H9 (cell line): ENCODE measurements at regions not wholly inside any gene's neighbourhood (a gene's known extent, or its start where the extent isn't known, plus 50 kb on each side); places are given as distances from the start of the nearest gene placed in this dataset.

Experiments used
- DNase-seq: peaks from one replicate; pipeline ENCODE4 v3.0.0-alpha.2; 2017
- H2AFZ ChIP-seq: one replicate; pipeline ENCODE4 v1.6.1; 2013; ENCODE audit warnings: mild to moderate bottlenecking, low read length, control low read depth, moderate library complexity
- H2AK5ac ChIP-seq: 2 replicates; pipeline ENCODE4 v1.6.1; 2013; ENCODE audit warnings: low read length, control low read depth, mixed read lengths; ENCODE audit not compliant: insufficient read length
- H2BK120ac ChIP-seq: one replicate; pipeline ENCODE4 v1.6.1; 2013; ENCODE audit warnings: low read depth, mild to moderate bottlenecking, low read length, control low read depth, inconsistent platforms; ENCODE audit not compliant: poor library complexity, severe bottlenecking
- H2BK12ac ChIP-seq: 2 replicates; pipeline ENCODE4 v1.6.1; 2013; ENCODE audit warnings: low read length, control low read depth, mixed read lengths, low read depth; ENCODE audit not compliant: insufficient read length
- H2BK15ac ChIP-seq: 2 replicates; pipeline ENCODE4 v1.6.1; 2013; ENCODE audit warnings: low read depth, low read length, control low read depth
- H2BK20ac ChIP-seq: one replicate; pipeline ENCODE4 v1.6.1; 2013; ENCODE audit warnings: low read depth, mild to moderate bottlenecking, low read length, control low read depth, inconsistent platforms; ENCODE audit not compliant: poor library complexity, severe bottlenecking
- H2BK5ac ChIP-seq: 2 replicates; pipeline ENCODE4 v1.6.1; 2013; ENCODE audit warnings: low read length, control low read depth, mixed read lengths; ENCODE audit not compliant: insufficient read length
- H3K14ac ChIP-seq: 2 replicates; pipeline ENCODE4 v1.6.1; 2013; ENCODE audit warnings: low read length, control low read depth; ENCODE audit not compliant: insufficient read depth
- H3K18ac ChIP-seq: 2 replicates; pipeline ENCODE4 v1.6.1; 2013; ENCODE audit warnings: low read depth, mild to moderate bottlenecking, mixed read lengths, low read length, control low read depth; ENCODE audit not compliant: insufficient read length
- H3K23ac ChIP-seq: 2 replicates; pipeline ENCODE4 v1.6.1; 2013; ENCODE audit warnings: low read length, control low read depth, mixed read lengths, low read depth; ENCODE audit not compliant: insufficient read length
- H3K23me2 ChIP-seq: 2 replicates; pipeline ENCODE4 v1.6.1; 2013; ENCODE audit warnings: low read depth, mild to moderate bottlenecking, mixed read lengths, low read length, control low read depth; ENCODE audit not compliant: insufficient read length, poor library complexity, severe bottlenecking
- H3K27ac ChIP-seq: 2 replicates; pipeline ENCODE4 v1.5.1; 2013; ENCODE audit warnings: low read length, control low read depth, mixed read lengths, low read depth; ENCODE audit not compliant: insufficient read length
- H3K27me3 ChIP-seq: 2 replicates; pipeline ENCODE4 v1.6.1; 2013; ENCODE audit warnings: low read length, control low read depth, inconsistent platforms; ENCODE audit not compliant: insufficient read depth
- H3K4ac ChIP-seq: 2 replicates; pipeline ENCODE4 v1.6.1; 2013; ENCODE audit warnings: low read depth, mild to moderate bottlenecking, control low read depth, inconsistent platforms, low read length, moderate library complexity
- H3K4me1 ChIP-seq: 2 replicates; pipeline ENCODE4 v1.6.1; 2013; ENCODE audit warnings: low read length, control low read depth, inconsistent platforms; ENCODE audit not compliant: insufficient read depth
- H3K4me2 ChIP-seq: 2 replicates; pipeline ENCODE4 v1.6.1; 2013; ENCODE audit warnings: low read length, control low read depth, mixed read lengths; ENCODE audit not compliant: insufficient read length, insufficient read depth
- H3K56ac ChIP-seq: 2 replicates; pipeline ENCODE4 v1.6.1; 2013; ENCODE audit warnings: low read depth, mild to moderate bottlenecking, mixed read lengths, low read length, control low read depth; ENCODE audit not compliant: insufficient read length
- H3K79me1 ChIP-seq: 2 replicates; pipeline ENCODE4 v1.6.1; 2013; ENCODE audit warnings: low read depth, mild to moderate bottlenecking, moderate library complexity, low read length, control low read depth, inconsistent platforms; ENCODE audit not compliant: insufficient read depth, poor library complexity, severe bottlenecking
- H3K79me2 ChIP-seq: 2 replicates; pipeline ENCODE4 v1.6.1; 2013; ENCODE audit warnings: low read length, control low read depth, inconsistent platforms; ENCODE audit not compliant: insufficient read depth
- H3K9ac ChIP-seq: 2 replicates; pipeline ENCODE4 v1.6.1; 2013; ENCODE audit warnings: low read length, control low read depth, mixed read lengths; ENCODE audit not compliant: insufficient read length; ENCODE audit errors: extremely low read depth
- H3K9me3 ChIP-seq: one replicate; pipeline ENCODE4 v1.6.1; 2013; ENCODE audit warnings: low read depth, low read length, inconsistent platforms; ENCODE audit not compliant: control insufficient read depth
- H3T11ph ChIP-seq: one replicate; pipeline ENCODE4 v1.6.1; 2013; ENCODE audit warnings: mild to moderate bottlenecking, low read length, control low read depth, inconsistent platforms
- H4K20me1 ChIP-seq: one replicate; pipeline ENCODE4 v1.6.1; 2013; ENCODE audit not compliant: control insufficient read depth, insufficient read length, insufficient read depth
- H4K5ac ChIP-seq: 2 replicates; pipeline ENCODE4 v1.6.1; 2013; ENCODE audit warnings: low read depth, mild to moderate bottlenecking, mixed read lengths, low read length, control low read depth; ENCODE audit not compliant: insufficient read length
- H4K8ac ChIP-seq: replicated peaks from 2 replicates; pipeline ENCODE4 v1.6.1; 2013; ENCODE audit warnings: low read length, control low read depth, mixed read lengths, low read depth; ENCODE audit not compliant: insufficient read length
- H4K91ac ChIP-seq: 2 replicates; pipeline ENCODE4 v1.6.1; 2013; ENCODE audit warnings: low read depth, mild to moderate bottlenecking, moderate library complexity, mixed read lengths, low read length, control low read depth; ENCODE audit not compliant: insufficient read length
- H3K27ac Mint-ChIP-seq, 3 experiments: 2 replicates in 2 of 3; 3 replicates in 1 of 3; pipeline ENCODE4 v1.8.0; 2020 to 2021; ENCODE audit warnings: mixed read lengths in 3 of 3, mild to moderate bottlenecking in 1 of 3, moderate library complexity in 1 of 3
- H3K27me3 Mint-ChIP-seq: 2 replicates; pipeline ENCODE4 v1.8.0; 2021; ENCODE audit warnings: low read depth, mild to moderate bottlenecking, moderate library complexity, mixed read lengths
- H3K36me3 Mint-ChIP-seq, 3 experiments: 2 replicates in 2 of 3; 3 replicates in 1 of 3; pipeline ENCODE4 v1.8.0; 2020 to 2021; ENCODE audit warnings: low read depth in 3 of 3, mixed read lengths in 3 of 3; ENCODE audit not compliant: insufficient read depth in 1 of 3
- H3K4me1 Mint-ChIP-seq, 2 experiments: 2 replicates each; pipeline ENCODE4 v1.8.0; 2020; ENCODE audit warnings: mixed read lengths in 2 of 2
- H3K4me3 Mint-ChIP-seq, 2 experiments: 2 replicates in 1 of 2; 3 replicates in 1 of 2; pipeline ENCODE4 v1.8.0; 2020 to 2021; ENCODE audit warnings: mild to moderate bottlenecking in 2 of 2, mixed read lengths in 2 of 2, moderate library complexity in 1 of 2
- H3K9me3 Mint-ChIP-seq, 2 experiments: 2 replicates in 1 of 2; 3 replicates in 1 of 2; pipeline ENCODE4 v1.8.0; 2020; ENCODE audit warnings: mild to moderate bottlenecking in 2 of 2, mixed read lengths in 2 of 2, moderate library complexity in 1 of 2
- CTCF ChIP-seq: fragments of 200-600 bp; sonication (generic); conservative IDR thresholded peaks from 3 replicates; pipeline ENCODE4 v1.8.0; 2021; ENCODE audit warnings: antibody characterized with exemption, mild to moderate bottlenecking
- WGBS: extraction: QIAGEN DNeasy Blood & Tissue Kit; methylation state at CpG from one replicate; pipeline ENCODE4 v1.1.7; 2013; ENCODE audit warnings: missing lambda C conversion rate, low lambda C conversion rate, mixed read lengths; ENCODE audit not compliant: insufficient read length; ENCODE audit errors: extremely low coverage; 5-methylcytosine and 5-hydroxymethylcytosine counted together

- H3K4me2 ChIP-seq = no peak overlapping the region
- Mint-ChIP-seq H3K27ac (no peak overlapping the region), H3K36me3 (no peaks in the 10 kb centered on the region), H3K9me3 (no peaks in the 10 kb centered on the region; a peak in 1 of 5 replicates), H3K4me1 (peaks cover 10 to 12% of the 10 kb centered on the region in 2 experiments), H3K27me3 (no peaks in the 10 kb centered on the region), H3K4me3 (no peak overlapping the region)
- H2BK120ac ChIP-seq = no peak overlapping the region
- H4K5ac ChIP-seq = no peak overlapping the region
- H3K9me3 ChIP-seq = no peaks in the 10 kb centered on the region
- H3K18ac ChIP-seq = no peak overlapping the region
- no peak overlapping the region for H2BK15ac ChIP-seq
- no peak overlapping the region for H2AFZ ChIP-seq
- no peak overlapping the region for H2BK5ac ChIP-seq
- H3K27ac ChIP-seq = no peak overlapping the region
- no peaks in the 10 kb centered on the region for H3K23me2 ChIP-seq
- no peak overlapping the region for H3K14ac ChIP-seq
- H3K79me1 ChIP-seq = no peaks in the 10 kb centered on the region
- H3T11ph ChIP-seq = no peak overlapping the region
- no peak overlapping the region for H3K9ac ChIP-seq
- no peaks in the 10 kb centered on the region for H3K4me1 ChIP-seq
- no peak for TF ChIP-seq CTCF
- no peak overlapping the region for H2AK5ac ChIP-seq
- no peak overlapping the region for H4K91ac ChIP-seq
- H3K4ac ChIP-seq = no peak overlapping the region
- no peaks in the 10 kb centered on the region for H4K20me1 ChIP-seq
- H2BK20ac ChIP-seq = no peak overlapping the region
- no peak overlapping the region for H2BK12ac ChIP-seq
- DNase-seq = no peak
- no CpG with 5 or more reads among the region's 5 CpGs for WGBS
- H4K8ac ChIP-seq = no peak overlapping the region
- no peak overlapping the region for H3K23ac ChIP-seq
- H3K79me2 ChIP-seq = no peaks in the 10 kb centered on the region
- H3K56ac ChIP-seq = no peak overlapping the region
- no peaks in the 10 kb centered on the region for H3K27me3 ChIP-seq
Observed at GRCh38 chr6:18533793-18534192, 146.6 kb downstream of the RNF144B start.
